Embryonic facial prominence (tissue), 1 donor: ENCODE measurements at regions not wholly inside any gene's neighbourhood (a gene's known extent, or its start where the extent isn't known, plus 50 kb on each side); places are given as distances from the start of the nearest gene placed in this dataset.
"Not testable (repeated sequence)": the region's sequence is repeated elsewhere in the genome, so short reads cannot be mapped to it uniquely, and the experiment has no call there.

Experiments used
- DNase-seq: peaks from one replicate; pipeline ENCODE4 v3.0.0-alpha.2; 2016; ENCODE audit errors: extremely low spot score

- no peak for DNase-seq
These were observed 63.3 kb downstream of the POU4F1 start for GRCh38 chr13:78540058-78540457.

- DNase-seq: not testable (repeated sequence)
These were observed 77.3 kb downstream of the POU4F1 start for GRCh38 chr13:78526044-78526443.

- DNase-seq: no peak
These were observed 78.4 kb downstream of the POU4F1 start for GRCh38 chr13:78524936-78525335.

- DNase-seq: no peak
These were observed 82.3 kb downstream of the POU4F1 start for GRCh38 chr13:78521091-78521490.

GRCh38 chr13:78520425-78520824, 82.9 kb downstream of the POU4F1 start:
- DNase-seq: no peak

- DNase-seq: not testable (repeated sequence)
These were observed 84.9 kb downstream of the POU4F1 start for GRCh38 chr13:78518482-78518881.

GRCh38 chr13:78499802-78500201, 103.5 kb downstream of the POU4F1 start:
- DNase-seq: no peak

- no peak for DNase-seq
These were observed 105.5 kb downstream of the POU4F1 start for GRCh38 chr13:78497702-78498355.

- DNase-seq: no peak
These were observed 111.4 kb downstream of the POU4F1 start for GRCh38 chr13:78491978-78492377.

- DNase-seq: not testable (repeated sequence)
These were observed 113.1 kb downstream of the POU4F1 start for GRCh38 chr13:78490225-78490624.

GRCh38 chr13:78487707-78488106, 115.6 kb downstream of the POU4F1 start:
- no peak for DNase-seq

- no peak for DNase-seq
These were observed 117.5 kb downstream of the POU4F1 start for GRCh38 chr13:78485803-78486202.

- no peak for DNase-seq
These were observed 125.2 kb downstream of the POU4F1 start for GRCh38 chr13:78478183-78478582.

GRCh38 chr13:78476910-78477309, 126.4 kb downstream of the POU4F1 start:
- no peak for DNase-seq

- DNase-seq: no peak
These were observed 134.7 kb downstream of the POU4F1 start for GRCh38 chr13:78468621-78469020.

GRCh38 chr13:78465250-78465649, 138.1 kb downstream of the POU4F1 start:
- DNase-seq: no peak

GRCh38 chr13:78460176-78460575, 143.2 kb downstream of the POU4F1 start:
- no peak for DNase-seq

- no peak for DNase-seq
These were observed 159.5 kb downstream of the POU4F1 start for GRCh38 chr13:78443839-78444238.

- DNase-seq: no peak
These were observed 165.6 kb downstream of the POU4F1 start for GRCh38 chr13:78437781-78438180.

GRCh38 chr13:78436311-78436710, 167.0 kb downstream of the POU4F1 start:
- DNase-seq: no peak

GRCh38 chr13:78431328-78431727, 172.0 kb downstream of the POU4F1 start:
- no peak for DNase-seq

GRCh38 chr13:78430811-78431210, 172.5 kb downstream of the POU4F1 start:
- no peak for DNase-seq

GRCh38 chr13:78430166-78430791, 173.1 kb downstream of the POU4F1 start:
- DNase-seq: no peak

GRCh38 chr13:78428646-78429045, 174.7 kb downstream of the POU4F1 start:
- no peak for DNase-seq
